MM.1S (cell line): ENCODE measurements at regions not wholly inside any gene's neighbourhood (a gene's known extent, or its start where the extent isn't known, plus 50 kb on each side); places are given as distances from the start of the nearest gene placed in this dataset.

ENCODE experiments used
- EZH2 ChIP-seq: fragments of 300-600 bp; sonication (generic); optimal IDR thresholded peaks from 2 replicates; pipeline ENCODE3; 2017; ENCODE audit warnings: low read depth, mild to moderate bottlenecking, antibody characterized with exemption, low read length, mixed read lengths
- TF ChIP-seq, protein P1 (sequence below): fragments of 300-600 bp; sonication (generic); IDR thresholded peaks from 2 replicates; pipeline ENCODE4 v1.5.1; 2016; ENCODE audit warnings: antibody characterized with exemption, low read length, mixed read lengths

DNA sequence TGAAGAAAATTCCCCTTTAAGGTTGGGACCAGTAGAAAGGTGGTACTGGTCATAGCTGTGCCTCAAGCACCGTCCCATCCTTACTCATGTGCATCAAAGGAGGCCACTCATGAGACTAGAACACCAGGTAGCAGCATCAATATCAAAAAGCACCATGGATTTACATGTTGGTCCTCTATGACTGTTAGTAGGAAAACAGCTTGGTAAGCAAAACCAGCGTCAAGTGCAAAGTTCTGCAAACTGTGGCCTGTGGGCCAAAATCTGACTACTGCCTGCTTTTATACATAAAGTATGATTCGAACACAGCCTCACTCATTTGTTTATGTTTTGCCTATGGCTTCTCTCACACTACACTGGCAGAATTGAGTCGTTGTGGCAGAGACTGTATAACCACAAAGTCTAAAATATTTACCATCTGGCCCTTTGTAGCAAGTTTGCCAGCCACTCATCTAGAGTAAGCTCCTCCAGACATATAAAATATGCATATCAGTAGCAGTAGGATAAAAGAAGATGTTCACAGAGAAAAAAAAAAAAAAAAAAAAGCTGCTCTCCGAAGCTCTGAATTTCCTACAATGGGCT is 119.7 kb upstream of the CTNNA2 start:
- TF ChIP-seq, protein P1, sequence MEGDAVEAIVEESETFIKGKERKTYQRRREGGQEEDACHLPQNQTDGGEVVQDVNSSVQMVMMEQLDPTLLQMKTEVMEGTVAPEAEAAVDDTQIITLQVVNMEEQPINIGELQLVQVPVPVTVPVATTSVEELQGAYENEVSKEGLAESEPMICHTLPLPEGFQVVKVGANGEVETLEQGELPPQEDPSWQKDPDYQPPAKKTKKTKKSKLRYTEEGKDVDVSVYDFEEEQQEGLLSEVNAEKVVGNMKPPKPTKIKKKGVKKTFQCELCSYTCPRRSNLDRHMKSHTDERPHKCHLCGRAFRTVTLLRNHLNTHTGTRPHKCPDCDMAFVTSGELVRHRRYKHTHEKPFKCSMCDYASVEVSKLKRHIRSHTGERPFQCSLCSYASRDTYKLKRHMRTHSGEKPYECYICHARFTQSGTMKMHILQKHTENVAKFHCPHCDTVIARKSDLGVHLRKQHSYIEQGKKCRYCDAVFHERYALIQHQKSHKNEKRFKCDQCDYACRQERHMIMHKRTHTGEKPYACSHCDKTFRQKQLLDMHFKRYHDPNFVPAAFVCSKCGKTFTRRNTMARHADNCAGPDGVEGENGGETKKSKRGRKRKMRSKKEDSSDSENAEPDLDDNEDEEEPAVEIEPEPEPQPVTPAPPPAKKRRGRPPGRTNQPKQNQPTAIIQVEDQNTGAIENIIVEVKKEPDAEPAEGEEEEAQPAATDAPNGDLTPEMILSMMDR, result no peak
- TF ChIP-seq EZH2, result no peak
